BJ (cell line): ENCODE measurements at regions not wholly inside any gene's neighbourhood (a gene's known extent, or its start where the extent isn't known, plus 50 kb on each side); places are given as distances from the start of the nearest gene placed in this dataset.

Source experiments
- CTCF ChIA-PET: fragments of 350-600 bp; formaldehyde crosslinking; extraction: SDS; loops from one replicate; lab custom pipeline; 2021; ENCODE audit warnings: antibody characterized with exemption, inconsistent platforms; lab: Yijun Ruan, JAX
- POLR2A ChIA-PET: fragments of 300-600 bp; sonication (Branson Sonifier 250); formaldehyde crosslinking; extraction: SDS; loops from one replicate; lab custom pipeline; 2021; ENCODE audit warnings: antibody characterized with exemption; lab: Charles Lee
- DNase-seq: peaks from one replicate; pipeline ENCODE4 v3.0.0-alpha.2; 2011; ENCODE audit warnings: low read depth
- H3K27me3 ChIP-seq: 2 replicates; pipeline ENCODE4 v1.6.0; 2011; ENCODE audit warnings: low read length; ENCODE audit not compliant: control insufficient read depth, insufficient read depth
- H3K36me3 ChIP-seq: 2 replicates; pipeline ENCODE4 v1.5.1; 2011; ENCODE audit warnings: low read length; ENCODE audit not compliant: control insufficient read depth, insufficient read depth
- H3K4me3 ChIP-seq: 2 replicates; pipeline ENCODE4 v1.5.1; 2011; ENCODE audit warnings: low read depth, mild to moderate bottlenecking, control low read depth, low read length
- CTCF ChIP-seq: IDR thresholded peaks from 2 replicates; pipeline ENCODE4 v1.5.1; 2011; ENCODE audit warnings: low read depth, mild to moderate bottlenecking, control low read depth, inconsistent platforms, low read length, moderate library complexity; ENCODE audit not compliant: insufficient read depth

DNA sequence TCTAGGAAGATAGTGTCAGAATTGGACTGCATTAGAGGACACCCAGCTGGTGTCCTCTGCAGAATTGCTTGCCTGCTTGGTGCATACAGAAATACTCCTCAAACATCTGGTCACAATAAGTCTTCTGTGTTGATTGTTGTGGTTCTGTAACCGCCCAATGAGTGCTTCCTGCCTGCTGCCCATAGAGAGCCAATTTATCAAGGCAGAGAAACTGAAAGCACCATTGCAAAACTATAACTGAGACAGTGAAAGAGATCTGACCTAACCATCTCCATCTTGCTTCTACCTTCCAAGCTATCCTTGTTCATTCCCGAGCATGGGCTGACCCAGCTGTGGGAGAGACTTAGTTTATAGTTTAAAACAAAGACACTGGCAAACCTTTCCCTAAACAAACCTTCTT lies 462.4 kb upstream of the RGS18 start:
- CTCF ChIA-PET, result interaction anchor here (1.5 kb wide), 1 partner anchor 21 kb away, joined by 3 read pairs; no protein-coding TSS in a partner anchor
- Histone ChIP-seq H3K36me3 (no peaks in the 10 kb centered on the region), H3K4me3 (no peak overlapping the region), H3K27me3 (no peaks in the 10 kb centered on the region)
- no peak for TF ChIP-seq CTCF
- DNase-seq, result no peak
- POLR2A ChIA-PET, result no interaction called here

DNA sequence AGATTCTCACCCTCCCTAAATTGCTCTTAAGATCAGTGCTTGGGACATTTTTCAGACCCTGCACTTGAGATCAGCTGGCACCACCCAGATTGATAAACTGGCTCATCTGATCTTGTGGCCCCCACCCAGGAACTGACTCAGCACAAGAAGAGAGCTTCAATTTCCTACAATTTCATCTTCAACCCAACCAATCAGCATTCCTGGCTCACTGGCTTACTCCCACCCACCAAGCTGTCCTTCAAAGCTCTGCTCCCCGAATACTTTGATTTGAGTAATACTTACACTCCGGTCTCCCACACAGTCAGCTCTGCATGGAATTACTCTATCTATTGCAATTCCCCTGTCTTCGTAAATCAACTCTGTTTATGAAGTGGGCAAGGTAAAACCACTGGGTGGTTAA lies 461.9 kb upstream of the RGS18 start:
- H3K4me3 ChIP-seq, result no peak overlapping the region
- DNase-seq, result no peak
- no peaks in the 10 kb centered on the region for H3K36me3 ChIP-seq
- no peak for TF ChIP-seq CTCF
- ChIA-PET CTCF (interaction anchor here (1.5 kb wide), 1 partner anchor 22 kb away, joined by 3 read pairs; no protein-coding TSS in a partner anchor), POLR2A (no interaction called here)
- H3K27me3 ChIP-seq, result no peaks in the 10 kb centered on the region

DNA sequence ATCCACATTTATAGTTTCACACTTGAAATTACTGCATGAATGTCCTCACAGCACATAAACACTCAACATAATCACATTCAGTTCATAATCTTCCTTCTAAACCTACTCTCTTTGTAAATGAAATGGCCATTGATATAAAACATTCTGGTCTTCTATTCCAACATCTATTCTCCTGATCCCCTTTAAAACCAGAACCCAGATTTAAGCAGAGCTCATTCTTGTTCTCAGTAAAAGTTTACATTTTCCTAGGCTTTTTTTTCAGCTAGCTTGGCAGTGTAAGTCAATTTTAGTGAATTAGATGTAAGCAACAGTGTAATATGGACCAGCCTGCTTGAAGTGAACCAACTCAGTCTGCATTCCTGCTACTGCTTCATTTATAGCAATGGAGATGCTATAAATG lies 460.7 kb upstream of the RGS18 start:
- no peaks in the 10 kb centered on the region for H3K36me3 ChIP-seq
- DNase-seq, result no peak
- ChIA-PET CTCF (no interaction called here), POLR2A (no interaction called here)
- TF ChIP-seq CTCF, result no peak
- no peak overlapping the region for H3K4me3 ChIP-seq
- H3K27me3 ChIP-seq, result no peaks in the 10 kb centered on the region

- CTCF ChIA-PET, result no interaction called here
- Histone ChIP-seq H3K27me3 (no peaks in the 10 kb centered on the region), H3K4me3 (no peak overlapping the region), H3K36me3 (no peaks in the 10 kb centered on the region)
- TF ChIP-seq CTCF, result no peak
- POLR2A ChIA-PET, result no interaction called here
- no peak for DNase-seq
These were observed 460.0 kb upstream of the RGS18 start for GRCh38 chr1:191698246-191698645.

GRCh38 chr1:191699343-191699742 lies 458.9 kb upstream of the RGS18 start:
- H3K36me3 ChIP-seq, result no peaks in the 10 kb centered on the region
- POLR2A ChIA-PET, result no interaction called here
- CTCF ChIA-PET, result no interaction called here
- TF ChIP-seq CTCF, result no peak
- no peaks in the 10 kb centered on the region for H3K27me3 ChIP-seq
- no peak overlapping the region for H3K4me3 ChIP-seq
- no peak for DNase-seq
